ENCODE measurements at regions not wholly inside any gene's neighbourhood (a gene's known extent, or its start where the extent isn't known, plus 50 kb on each side); places are given as distances from the start of the nearest gene placed in this dataset.

DNA sequence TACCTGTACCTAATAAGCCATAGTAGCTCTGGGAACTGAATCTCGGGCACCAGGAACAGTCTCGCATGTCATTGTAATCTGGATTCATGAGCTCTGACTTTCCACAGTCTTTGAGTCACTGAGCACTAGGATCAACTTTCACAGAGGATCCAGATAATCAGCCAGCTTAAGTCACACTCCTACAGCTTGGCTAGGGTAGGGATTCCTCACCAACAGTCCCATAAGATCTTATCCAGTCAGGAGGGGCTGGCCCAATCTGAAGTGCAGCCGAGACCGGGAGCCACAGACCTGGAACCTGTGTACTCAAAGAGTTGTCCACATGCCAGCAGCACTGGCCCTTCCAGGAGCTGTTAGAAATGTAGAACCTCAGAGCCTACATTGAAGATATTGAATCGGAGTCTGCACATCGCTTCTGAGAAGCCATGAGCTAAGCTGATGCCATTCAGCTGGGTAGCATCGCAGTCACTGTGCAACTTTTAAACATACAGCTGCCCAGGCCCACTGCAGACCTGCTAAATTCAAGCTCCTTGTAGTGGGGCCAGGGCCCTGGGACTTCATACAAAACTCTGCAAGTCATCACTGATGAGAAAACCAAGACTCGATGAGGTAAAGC lies 538.8 kb upstream of the B3GAT1 start:
- no peak overlapping the region for H3K27ac Mint-ChIP-seq

DNA sequence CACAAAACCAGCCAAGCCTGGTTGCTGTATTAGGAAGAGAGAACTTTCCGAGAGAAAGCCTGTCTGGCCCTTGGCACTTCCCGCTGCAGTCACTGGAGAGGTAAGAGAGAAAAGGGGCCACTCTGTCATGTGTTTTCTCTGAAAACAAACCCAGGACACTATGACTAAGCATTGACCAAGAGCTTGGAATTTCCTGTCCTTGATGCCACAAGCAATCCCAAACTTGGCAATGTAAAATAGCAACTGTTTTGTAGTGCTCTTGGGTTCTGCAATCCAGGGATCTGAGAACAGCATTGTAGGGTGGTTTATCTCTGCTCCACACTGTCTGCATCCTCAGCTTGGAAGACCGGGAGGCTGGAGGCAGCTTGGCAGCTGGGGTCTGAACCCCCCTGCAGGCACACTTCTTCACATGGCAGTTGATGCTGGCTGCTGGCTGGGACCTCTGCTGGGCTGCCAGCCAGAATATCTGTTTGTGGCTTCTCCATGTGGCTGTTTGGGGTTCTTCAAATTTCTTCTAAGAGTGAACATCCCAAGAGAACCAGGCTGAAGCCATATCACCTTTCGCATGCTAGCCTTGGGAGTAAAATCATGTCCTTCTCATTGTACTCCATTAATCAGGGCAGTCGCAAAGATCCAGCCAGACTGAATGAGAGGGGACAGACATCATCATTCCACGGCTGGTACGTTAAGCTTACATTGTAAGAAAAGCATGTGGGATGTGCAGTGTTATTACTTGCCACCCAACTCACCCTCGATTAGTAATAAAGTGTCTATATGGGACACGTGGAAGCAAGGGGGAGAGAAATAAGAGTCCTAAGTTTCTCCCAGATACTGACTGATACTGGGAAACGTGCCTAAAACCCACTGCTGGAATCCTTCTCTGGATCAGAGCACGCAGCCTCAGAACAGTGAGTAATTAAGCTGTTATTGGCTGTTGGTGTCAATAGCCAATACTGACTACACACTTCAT lies 537.4 kb upstream of the B3GAT1 start:
- Mint-ChIP-seq H3K4me3 (no peak overlapping the region), H3K4me1 (peaks cover 33% of the 10 kb centered on the region), H3K9me3 (no peaks in the 10 kb centered on the region), H3K27ac (no peak overlapping the region), H3K36me3 (no peaks in the 10 kb centered on the region), H3K27me3 (ENCODE audit: insufficient read depth, low read depth) (peaks cover 6% of the 10 kb centered on the region)
- H2AFZ ChIP-seq (replicated peaks), result no peak overlapping the region
- H3K4me3 ChIP-seq, result no peak overlapping the region
- TF ChIP-seq, protein P1, sequence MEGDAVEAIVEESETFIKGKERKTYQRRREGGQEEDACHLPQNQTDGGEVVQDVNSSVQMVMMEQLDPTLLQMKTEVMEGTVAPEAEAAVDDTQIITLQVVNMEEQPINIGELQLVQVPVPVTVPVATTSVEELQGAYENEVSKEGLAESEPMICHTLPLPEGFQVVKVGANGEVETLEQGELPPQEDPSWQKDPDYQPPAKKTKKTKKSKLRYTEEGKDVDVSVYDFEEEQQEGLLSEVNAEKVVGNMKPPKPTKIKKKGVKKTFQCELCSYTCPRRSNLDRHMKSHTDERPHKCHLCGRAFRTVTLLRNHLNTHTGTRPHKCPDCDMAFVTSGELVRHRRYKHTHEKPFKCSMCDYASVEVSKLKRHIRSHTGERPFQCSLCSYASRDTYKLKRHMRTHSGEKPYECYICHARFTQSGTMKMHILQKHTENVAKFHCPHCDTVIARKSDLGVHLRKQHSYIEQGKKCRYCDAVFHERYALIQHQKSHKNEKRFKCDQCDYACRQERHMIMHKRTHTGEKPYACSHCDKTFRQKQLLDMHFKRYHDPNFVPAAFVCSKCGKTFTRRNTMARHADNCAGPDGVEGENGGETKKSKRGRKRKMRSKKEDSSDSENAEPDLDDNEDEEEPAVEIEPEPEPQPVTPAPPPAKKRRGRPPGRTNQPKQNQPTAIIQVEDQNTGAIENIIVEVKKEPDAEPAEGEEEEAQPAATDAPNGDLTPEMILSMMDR (IDR thresholded peaks at IDR 0.05), result no peak
- no peak for TF ChIP-seq EZH2phosphoT487 (IDR thresholded peaks at IDR 0.05)
- TF ChIP-seq EZH2 (IDR thresholded peaks at IDR 0.05), result no peak
- no peaks in the 10 kb centered on the region for H3K9me3 ChIP-seq (ENCODE audit: low read depth)
- H3K27me3 ChIP-seq, result no peaks in the 10 kb centered on the region
- H3K79me2 ChIP-seq (ENCODE audit: low read depth), result no peaks in the 10 kb centered on the region
- H3K9ac ChIP-seq, result no peak overlapping the region
- no peak for DNase-seq (ENCODE audit: low spot score)
- H3K4me2 ChIP-seq, result no peak overlapping the region
- peaks cover 5% of the 10 kb centered on the region for H3K4me1 ChIP-seq
- no peaks in the 10 kb centered on the region for H4K20me1 ChIP-seq (ENCODE audit: low read depth)
- H3K36me3 ChIP-seq, result no peaks in the 10 kb centered on the region
- H3K27ac ChIP-seq, result no peak overlapping the region
- H3F3A ChIP-seq (ENCODE audit: low read depth), result no peaks in the 10 kb centered on the region

More for the DNA sequence above, 538.8 kb upstream of the B3GAT1 start:
- Histone ChIP-seq H3K4me3 (no peak overlapping the region), H3K9me3 (ENCODE audit: low read depth) (no peaks in the 10 kb centered on the region), H3K4me1 (peaks cover 5% of the 10 kb centered on the region), H3K79me2 (ENCODE audit: low read depth) (no peaks in the 10 kb centered on the region), H3K9ac (no peak overlapping the region), H3K4me2 (no peak overlapping the region), H3K27ac (no peak overlapping the region), H2AFZ (replicated peaks) (no peak overlapping the region), H3K36me3 (no peaks in the 10 kb centered on the region), H4K20me1 (ENCODE audit: low read depth) (no peaks in the 10 kb centered on the region), H3K27me3 (no peaks in the 10 kb centered on the region), H3F3A (ENCODE audit: low read depth) (no peaks in the 10 kb centered on the region)
- DNase-seq (ENCODE audit: low spot score), result peak; percentile 26
- Mint-ChIP-seq H3K36me3 (no peaks in the 10 kb centered on the region), H3K9me3 (no peaks in the 10 kb centered on the region), H3K4me3 (no peak overlapping the region), H3K27me3 (ENCODE audit: insufficient read depth, low read depth) (peaks cover 11% of the 10 kb centered on the region), H3K4me1 (peaks cover 24% of the 10 kb centered on the region)
- no peak for TF ChIP-seq EZH2 (IDR thresholded peaks at IDR 0.05)
- TF ChIP-seq EZH2phosphoT487 (IDR thresholded peaks at IDR 0.05), result no peak
- TF ChIP-seq, protein P1 (IDR thresholded peaks at IDR 0.05), result no peak

DNA sequence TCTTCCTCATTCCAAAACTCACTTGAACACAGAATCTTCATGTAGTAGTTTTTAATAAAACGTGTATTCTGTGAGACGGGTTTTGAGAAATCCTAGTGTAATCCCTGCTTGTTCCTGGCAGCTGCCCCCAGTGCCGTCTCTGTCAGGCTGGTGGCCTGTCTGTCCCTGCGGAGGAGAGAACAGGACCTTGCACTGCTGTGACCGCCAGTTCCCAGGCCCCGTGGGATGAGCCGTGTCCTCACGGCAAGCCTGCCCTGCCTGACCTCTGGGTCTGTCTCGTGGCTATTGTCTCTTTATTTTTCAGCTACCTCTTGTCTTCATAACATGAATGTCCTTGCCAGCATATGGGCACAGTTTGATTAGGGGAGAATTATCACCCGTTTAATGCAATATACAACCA lies 535.5 kb upstream of the B3GAT1 start:
- Histone ChIP-seq H3K36me3 (no peaks in the 10 kb centered on the region), H3K4me2 (no peak overlapping the region), H3K27me3 (no peaks in the 10 kb centered on the region), H2AFZ (replicated peaks) (no peak overlapping the region), H4K20me1 (ENCODE audit: low read depth) (no peaks in the 10 kb centered on the region), H3K4me1 (peaks cover 5% of the 10 kb centered on the region), H3K9ac (no peak overlapping the region), H3K9me3 (ENCODE audit: low read depth) (no peaks in the 10 kb centered on the region), H3F3A (ENCODE audit: low read depth) (no peaks in the 10 kb centered on the region), H3K4me3 (no peak overlapping the region), H3K27ac (no peak overlapping the region), H3K79me2 (ENCODE audit: low read depth) (no peaks in the 10 kb centered on the region)
- H3K9me3 Mint-ChIP-seq, result no peaks in the 10 kb centered on the region
- peaks cover 6% of the 10 kb centered on the region for H3K27me3 Mint-ChIP-seq (ENCODE audit: insufficient read depth, low read depth)
- no peak overlapping the region for H3K4me3 Mint-ChIP-seq
- no peaks in the 10 kb centered on the region for H3K36me3 Mint-ChIP-seq
- TF ChIP-seq EZH2phosphoT487 (IDR thresholded peaks at IDR 0.05) (no peak), EZH2 (IDR thresholded peaks at IDR 0.05) (no peak)
- TF ChIP-seq, protein P1 (IDR thresholded peaks at IDR 0.05), result no peak
- no peak overlapping the region for H3K27ac Mint-ChIP-seq
- peaks cover 48% of the 10 kb centered on the region for H3K4me1 Mint-ChIP-seq
- no peak for DNase-seq (ENCODE audit: low spot score)
